HG02763 (cell line): ENCODE measurements at regions not wholly inside any gene's neighbourhood (a gene's known extent, or its start where the extent isn't known, plus 50 kb on each side); places are given as distances from the start of the nearest gene placed in this dataset.
"Not testable (repeated sequence)": the region's sequence is repeated elsewhere in the genome, so short reads cannot be mapped to it uniquely, and the experiment has no call there.

Source experiments
- ATAC-seq: cut with Tn5 transposase; IDR thresholded peaks from one replicate; pipeline ENCODE4 v1.9.1; 2021; ENCODE audit warnings: mild to moderate bottlenecking, moderate library complexity; ENCODE audit not compliant: unreplicated experiment

DNA sequence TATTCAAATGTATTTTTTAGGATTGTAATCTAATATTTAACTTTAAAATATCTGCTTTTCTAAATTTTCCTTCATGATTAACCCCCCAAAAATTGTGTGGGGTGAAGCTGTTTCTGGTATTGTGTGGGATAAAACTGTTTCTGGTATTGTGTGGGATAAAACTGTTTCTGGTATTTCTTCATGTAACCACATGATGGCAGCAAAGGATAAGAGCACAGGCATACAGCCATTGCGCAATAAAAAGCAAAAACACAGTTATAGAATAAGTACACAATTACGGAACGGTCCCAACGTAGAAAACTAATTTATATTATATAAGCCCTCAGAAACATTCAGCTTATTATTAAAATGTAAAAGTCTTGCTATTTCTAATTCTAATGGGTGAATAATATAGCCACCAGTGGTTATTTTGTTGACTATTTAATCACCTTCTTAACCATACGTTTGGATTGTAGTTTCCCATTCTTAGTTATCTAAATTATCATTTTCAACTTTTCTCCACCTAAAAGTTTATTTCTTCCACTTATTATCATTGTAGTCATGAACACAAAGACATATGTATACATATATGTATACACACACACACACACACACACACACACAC, 333.9 kb upstream of the FSTL5 start:
- ATAC-seq: peak; percentile 79

DNA sequence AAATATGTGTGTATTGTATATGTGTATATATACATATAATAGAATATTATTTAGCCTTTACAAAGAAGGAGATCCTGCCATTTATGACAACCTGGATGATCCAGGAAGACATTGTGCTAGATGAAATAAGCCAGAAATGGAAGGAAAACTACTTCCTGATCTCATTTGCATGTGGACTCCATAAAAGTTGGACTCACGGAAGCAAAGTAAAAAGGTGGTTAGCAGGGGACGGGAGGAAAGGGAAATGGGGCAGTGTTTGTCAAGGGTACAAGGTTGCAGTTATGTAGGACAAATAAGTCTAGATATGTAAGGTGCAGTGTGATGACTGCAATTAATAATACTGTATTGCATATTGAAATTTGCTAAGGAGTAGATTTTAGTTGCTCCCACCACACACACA, 331.1 kb upstream of the FSTL5 start:
- no peak for ATAC-seq

DNA sequence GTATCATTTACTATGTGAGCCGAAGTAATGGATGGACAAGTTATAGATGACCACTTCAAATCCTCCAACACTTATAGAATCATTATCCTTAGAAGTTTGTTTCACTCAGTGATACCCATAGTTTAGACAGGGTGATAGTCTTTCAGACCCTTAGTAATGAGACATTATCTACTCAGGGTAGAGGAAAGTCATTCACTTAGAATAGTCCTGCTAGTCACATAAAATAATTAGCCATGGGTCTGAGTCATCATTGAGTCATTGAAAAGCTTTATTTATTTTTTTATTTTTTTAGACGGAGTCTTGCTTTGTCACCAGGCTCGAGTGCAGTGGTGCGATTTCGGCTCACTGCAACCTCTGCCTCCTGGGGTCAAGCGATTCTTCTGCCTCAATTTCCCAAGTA, 321.7 kb upstream of the FSTL5 start:
- no peak for ATAC-seq

DNA sequence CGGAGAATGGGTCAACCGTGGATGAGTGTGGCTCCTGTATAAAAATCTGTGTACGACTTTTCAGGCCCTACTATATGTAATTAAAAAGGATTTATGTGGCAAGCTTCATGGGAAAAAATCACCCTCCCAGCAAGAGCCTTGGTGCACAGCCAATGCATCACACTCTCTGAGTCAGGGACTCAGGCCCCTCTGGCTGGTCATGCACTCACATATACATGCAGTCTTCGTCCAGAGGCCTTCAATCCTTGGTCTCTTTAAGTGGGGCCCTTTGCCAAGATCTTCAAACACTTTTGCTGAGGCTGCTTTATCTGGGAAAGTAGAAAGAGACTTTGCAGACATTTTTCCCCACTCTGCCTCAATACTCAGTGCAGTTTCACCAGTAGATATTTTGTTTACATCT, 311.4 kb upstream of the FSTL5 start:
- ATAC-seq: no peak

GRCh38 chr4:162469977-162470376, 306.2 kb upstream of the FSTL5 start:
- no peak for ATAC-seq

DNA sequence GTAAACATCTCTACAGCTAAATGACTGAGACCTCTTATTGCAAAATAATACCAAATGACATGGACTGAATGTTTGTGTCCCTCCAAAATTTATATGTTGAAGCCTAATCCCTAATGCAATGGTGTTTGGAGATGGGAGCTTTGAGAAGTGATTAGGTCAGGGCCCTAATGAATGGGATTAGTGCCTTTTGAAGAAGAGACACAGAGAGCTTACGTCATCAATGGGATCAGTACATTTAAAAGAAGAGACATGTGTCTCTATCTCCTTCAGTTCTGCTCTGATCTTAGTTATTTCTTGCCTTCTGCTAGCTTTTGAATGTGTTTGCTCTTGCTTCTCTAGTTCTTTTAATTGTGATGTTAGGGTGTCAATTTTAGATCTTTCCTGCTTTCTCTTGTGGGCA, 301.6 kb upstream of the FSTL5 start:
- not testable (repeated sequence) for ATAC-seq

- no peak for ATAC-seq
Measured at GRCh38 chr4:162461952-162462351, 298.2 kb upstream of the FSTL5 start.

DNA sequence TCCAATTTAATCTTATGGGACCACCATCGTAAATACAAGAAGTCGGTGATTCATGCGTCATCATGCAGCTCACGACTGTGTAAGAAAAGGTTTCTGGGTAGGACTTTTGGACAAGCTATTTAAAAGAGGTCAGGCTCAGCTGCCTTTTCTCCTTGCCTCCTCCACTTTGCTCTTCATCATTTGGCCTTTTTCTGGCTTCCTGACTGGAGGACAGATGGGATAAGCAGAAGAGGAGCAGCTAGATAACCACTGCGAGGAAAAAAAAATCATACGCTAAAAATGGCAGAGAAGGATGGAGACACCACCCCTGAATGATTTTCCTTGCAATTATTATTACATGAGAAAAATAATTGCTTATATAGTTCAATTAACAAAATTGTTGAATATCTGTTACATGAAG, 294.3 kb upstream of the FSTL5 start:
- ATAC-seq: no peak

DNA sequence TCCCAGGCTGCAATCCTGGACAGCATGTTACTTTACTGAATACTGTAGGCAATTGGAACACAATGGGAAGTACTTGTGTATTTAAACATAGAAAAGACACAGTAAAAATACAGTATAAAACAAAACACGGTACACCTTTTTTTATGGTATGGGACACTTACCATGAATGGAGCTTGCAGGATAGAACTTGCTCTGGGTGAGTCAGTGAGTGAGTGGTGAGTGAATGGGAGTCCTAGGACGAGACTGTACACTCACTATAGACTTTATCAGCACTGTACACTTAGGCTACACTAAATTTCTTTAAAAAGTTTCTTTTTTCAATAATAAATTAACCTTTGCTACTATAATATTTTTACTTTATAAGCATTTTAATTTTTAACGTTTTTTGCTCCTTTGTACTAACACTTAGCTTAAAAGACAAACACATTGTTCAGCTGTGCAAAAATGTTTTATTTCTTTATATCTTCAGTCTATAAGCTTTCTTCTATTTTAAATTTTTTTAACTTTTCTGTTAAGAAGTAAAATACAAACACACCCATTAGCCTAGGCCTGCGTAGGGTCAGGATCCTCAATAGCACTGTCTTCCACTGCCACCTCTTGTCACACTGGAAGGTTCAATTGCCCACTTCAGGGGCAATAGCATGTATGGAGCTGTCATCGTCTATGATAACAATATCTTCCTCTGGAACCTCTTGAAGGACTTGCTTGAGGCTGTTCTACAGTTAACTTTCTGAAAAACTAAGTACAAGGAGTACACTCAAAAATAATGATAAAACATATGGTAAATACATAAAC, 293.5 kb upstream of the FSTL5 start:
- no peak for ATAC-seq

- ATAC-seq: no peak
Measured at GRCh38 chr4:162456106-162456505, 292.3 kb upstream of the FSTL5 start.

DNA sequence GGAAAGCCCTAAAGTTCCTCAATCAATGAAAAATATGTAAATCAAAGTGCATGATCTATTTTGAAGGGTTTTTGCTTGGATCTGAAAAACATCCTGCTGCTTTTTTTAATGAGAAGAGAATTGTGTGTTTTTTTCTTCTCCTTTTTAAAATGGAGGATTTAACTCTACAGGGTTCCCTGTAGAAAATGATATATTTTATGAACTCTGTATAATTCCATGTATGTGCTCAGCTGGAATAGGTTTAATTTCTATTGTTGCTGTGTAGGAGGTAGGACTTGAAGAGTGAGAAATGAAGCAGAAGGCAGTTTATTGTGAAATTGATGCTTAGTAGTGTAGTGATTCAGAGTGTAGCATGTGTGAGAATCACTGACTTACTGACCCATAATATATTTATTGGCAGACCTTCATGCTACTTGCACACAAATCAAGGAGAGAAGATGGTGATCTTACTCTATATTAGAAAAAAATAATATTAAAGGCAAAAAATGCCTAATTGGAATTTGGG, 286.8 kb upstream of the FSTL5 start:
- ATAC-seq: no peak

- no peak for ATAC-seq
Measured at GRCh38 chr4:162443510-162443909, 279.7 kb upstream of the FSTL5 start.

- no peak for ATAC-seq
Measured at GRCh38 chr4:162442128-162442527, 278.3 kb upstream of the FSTL5 start.

DNA sequence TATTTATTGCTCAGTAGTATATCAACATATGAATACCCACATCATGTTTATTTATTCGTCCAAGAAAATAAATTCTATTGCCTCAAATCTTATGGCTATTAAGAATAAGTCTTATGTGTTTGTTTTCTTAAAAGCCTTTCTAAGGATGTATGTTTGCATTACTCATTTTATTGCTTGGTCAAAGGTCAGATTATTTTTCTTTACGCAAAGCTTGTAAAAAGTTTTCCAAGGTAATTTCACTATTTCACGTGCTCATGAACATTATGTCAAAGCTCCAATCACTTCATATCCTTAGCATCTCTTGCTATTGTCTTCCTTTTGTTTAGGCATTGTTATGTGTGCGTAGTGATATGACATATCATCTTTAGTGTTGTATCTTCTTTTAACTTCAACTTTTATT, 258.5 kb upstream of the FSTL5 start:
- ATAC-seq: no peak

DNA sequence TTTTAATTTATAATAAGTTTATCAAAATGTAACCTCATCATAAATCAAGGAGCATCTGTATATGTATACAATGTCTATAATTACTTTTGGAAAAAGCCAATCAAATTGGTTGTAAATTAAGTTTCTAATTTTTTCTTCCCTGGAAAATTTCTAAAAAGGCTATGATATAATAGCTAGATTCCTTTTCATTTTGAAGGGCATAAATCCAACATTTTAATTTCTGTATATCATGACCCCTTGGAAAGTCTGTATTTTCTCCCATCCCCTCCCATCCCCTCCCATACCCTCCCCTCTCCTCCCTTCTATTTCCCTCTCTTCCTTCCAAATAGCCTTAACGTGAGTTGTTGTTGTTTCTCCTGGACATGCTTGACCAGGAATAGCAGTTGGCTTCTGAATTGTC, 247.1 kb upstream of the FSTL5 start:
- ATAC-seq: no peak

DNA sequence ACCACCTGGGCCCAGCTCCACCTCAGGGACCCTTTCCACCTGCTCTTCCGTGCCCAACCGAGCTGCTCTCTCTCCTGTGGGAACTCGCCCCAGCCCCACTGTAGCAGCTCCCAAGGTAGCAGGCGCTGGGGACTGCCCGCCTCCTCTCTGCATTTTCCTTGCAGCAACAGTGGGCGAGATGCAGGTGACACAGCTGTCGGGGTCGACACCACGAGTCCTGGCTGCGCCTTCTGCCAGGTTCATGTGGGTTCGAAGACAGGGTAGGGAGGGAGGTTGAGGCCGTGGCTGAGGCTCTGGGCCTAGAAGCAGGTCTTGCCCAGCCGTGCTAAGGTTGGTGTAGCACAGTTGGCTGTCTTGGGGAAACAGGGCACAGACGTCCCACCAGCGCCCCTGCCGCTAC, 245.2 kb upstream of the FSTL5 start:
- no peak for ATAC-seq

GRCh38 chr4:162408309-162408708, 244.5 kb upstream of the FSTL5 start:
- ATAC-seq: no peak

- ATAC-seq: no peak
Measured at GRCh38 chr4:162406637-162407365, 243.0 kb upstream of the FSTL5 start.

- no peak for ATAC-seq
Measured at GRCh38 chr4:162403932-162404331, 240.1 kb upstream of the FSTL5 start.

GRCh38 chr4:162403419-162403818, 239.6 kb upstream of the FSTL5 start:
- no peak for ATAC-seq

- no peak for ATAC-seq
Measured at GRCh38 chr4:162401021-162401420, 237.2 kb upstream of the FSTL5 start.

DNA sequence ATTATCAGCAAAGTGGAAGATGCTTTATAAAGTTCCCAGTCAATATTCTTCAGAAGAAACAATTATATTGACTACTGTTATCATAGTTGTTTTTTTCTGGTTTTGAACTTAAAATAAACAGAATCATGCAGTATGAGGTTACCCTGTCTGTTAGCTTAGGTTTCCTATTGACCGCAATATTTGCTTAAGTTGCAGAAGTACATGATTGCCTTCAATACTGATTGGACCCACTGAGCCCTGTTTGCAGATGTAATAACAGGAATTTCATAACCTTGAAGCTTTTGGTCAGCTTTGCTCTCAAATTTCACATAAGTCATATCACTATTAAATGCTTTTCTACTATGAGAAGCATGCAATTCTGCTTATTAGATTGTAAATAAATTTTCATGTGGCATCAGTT, 229.1 kb upstream of the FSTL5 start:
- ATAC-seq: no peak
